ENCODE measurements at regions not wholly inside any gene's neighbourhood (a gene's known extent, or its start where the extent isn't known, plus 50 kb on each side); places are given as distances from the start of the nearest gene placed in this dataset.

- H3K27me3 Mint-ChIP-seq, result peaks cover 0 to 9% (median 0%) of the 10 kb centered on the region in 3 donors
- H3K27ac Mint-ChIP-seq, result peak overlapping the region in 2 of 6 donors; percentile 36 to 73
- no peak for ATAC-seq (ENCODE audit: low read depth in 2 of 2)
- no peaks in the 10 kb centered on the region for H3K4me1 Mint-ChIP-seq
- DNase-seq, result no peak
- H3K36me3 Mint-ChIP-seq, result no peaks in the 10 kb centered on the region
- H3K4me3 Mint-ChIP-seq, result no peak overlapping the region
- peaks cover 0 to 2% (median 0%) of the 10 kb centered on the region in 7 donors for H3K9me3 Mint-ChIP-seq
These were observed 104.5 kb upstream of the ADGRF1 start for GRCh38 chr6:47146431-47147174.

- Mint-ChIP-seq H3K4me1 (no peaks in the 10 kb centered on the region), H3K27ac (no peak overlapping the region), H3K27me3 (peaks cover 0 to 9% (median 0%) of the 10 kb centered on the region in 3 donors), H3K4me3 (no peak overlapping the region), H3K9me3 (peaks cover 0 to 2% (median 0%) of the 10 kb centered on the region in 7 donors), H3K36me3 (no peaks in the 10 kb centered on the region)
- DNase-seq, result no peak
- no peak for ATAC-seq (ENCODE audit: low read depth in 2 of 2)
These were observed 103.1 kb upstream of the ADGRF1 start for GRCh38 chr6:47145212-47145611.

- DNase-seq (no peak), ATAC-seq (ENCODE audit: low read depth in 2 of 2) (no peak)
- peaks cover 0 to 3% (median 0%) of the 10 kb centered on the region in 3 donors for H3K27me3 Mint-ChIP-seq
- peaks cover 0 to 2% (median 0%) of the 10 kb centered on the region in 7 donors for H3K9me3 Mint-ChIP-seq
- no peaks in the 10 kb centered on the region for H3K4me1 Mint-ChIP-seq
- H3K36me3 Mint-ChIP-seq, result no peaks in the 10 kb centered on the region
- peak overlapping the region in 1 of 6 donors; percentile 91 for H3K27ac Mint-ChIP-seq
- no peak overlapping the region for H3K4me3 Mint-ChIP-seq
These were observed 102.2 kb upstream of the ADGRF1 start for GRCh38 chr6:47144306-47144705.

- Mint-ChIP-seq H3K4me3 (no peak overlapping the region), H3K4me1 (no peaks in the 10 kb centered on the region)
- no peak for DNase-seq
These were observed 99.8 kb upstream of the ADGRF1 start for GRCh38 chr6:47141963-47142362.

GRCh38 chr6:47141171-47141570 lies 99.0 kb upstream of the ADGRF1 start:
- ATAC-seq (ENCODE audit: low read depth in 2 of 2), result no peak
- H3K9me3 Mint-ChIP-seq, result peaks cover 0 to 2% (median 0%) of the 10 kb centered on the region in 7 donors
- no peak overlapping the region for H3K27ac Mint-ChIP-seq
- no peak for DNase-seq
- no peaks in the 10 kb centered on the region for H3K36me3 Mint-ChIP-seq
- no peaks in the 10 kb centered on the region for H3K4me1 Mint-ChIP-seq
- H3K4me3 Mint-ChIP-seq, result no peak overlapping the region
- H3K27me3 Mint-ChIP-seq, result no peaks in the 10 kb centered on the region

More at GRCh38 chr6:47141963-47142362, 99.8 kb upstream of the ADGRF1 start:
- Mint-ChIP-seq H3K27ac (no peak overlapping the region), H3K9me3 (peaks cover 0 to 2% (median 0%) of the 10 kb centered on the region in 7 donors), H3K36me3 (no peaks in the 10 kb centered on the region), H3K27me3 (no peaks in the 10 kb centered on the region)
- no peak for ATAC-seq (ENCODE audit: low read depth in 2 of 2)

GRCh38 chr6:47138046-47138445 lies 95.9 kb upstream of the ADGRF1 start:
- Mint-ChIP-seq H3K27ac (no peak overlapping the region), H3K4me3 (no peak overlapping the region), H3K27me3 (no peaks in the 10 kb centered on the region), H3K9me3 (peaks cover 0 to 2% (median 0%) of the 10 kb centered on the region in 7 donors), H3K4me1 (peaks cover 0 to 6% (median 0%) of the 10 kb centered on the region in 3 donors), H3K36me3 (no peaks in the 10 kb centered on the region)
- no peak for DNase-seq
- ATAC-seq (ENCODE audit: low read depth in 2 of 2), result no peak

GRCh38 chr6:47137073-47137472 lies 94.9 kb upstream of the ADGRF1 start:
- no peak for ATAC-seq (ENCODE audit: low read depth in 2 of 2)

GRCh38 chr6:47135772-47136171 lies 93.6 kb upstream of the ADGRF1 start:
- no peak for DNase-seq
- no peak overlapping the region for H3K4me3 Mint-ChIP-seq
- no peaks in the 10 kb centered on the region for H3K27me3 Mint-ChIP-seq
- H3K27ac Mint-ChIP-seq, result no peak overlapping the region
- no peaks in the 10 kb centered on the region for H3K36me3 Mint-ChIP-seq
- H3K9me3 Mint-ChIP-seq, result no peaks in the 10 kb centered on the region
- peaks cover 0 to 6% (median 0%) of the 10 kb centered on the region in 3 donors for H3K4me1 Mint-ChIP-seq
- no peak for ATAC-seq (ENCODE audit: low read depth in 2 of 2)

More at GRCh38 chr6:47137073-47137472, 94.9 kb upstream of the ADGRF1 start:
- Mint-ChIP-seq H3K36me3 (no peaks in the 10 kb centered on the region), H3K27ac (no peak overlapping the region), H3K9me3 (no peaks in the 10 kb centered on the region), H3K27me3 (no peaks in the 10 kb centered on the region), H3K4me1 (peaks cover 0 to 6% (median 0%) of the 10 kb centered on the region in 3 donors), H3K4me3 (no peak overlapping the region)
- no peak for DNase-seq

GRCh38 chr6:47134476-47135189 lies 92.5 kb upstream of the ADGRF1 start:
- Mint-ChIP-seq H3K4me1 (peaks cover 0 to 6% (median 0%) of the 10 kb centered on the region in 3 donors), H3K9me3 (no peaks in the 10 kb centered on the region), H3K27ac (peak overlapping the region in 1 of 6 donors; percentile 22), H3K4me3 (peak overlapping the region in 1 of 8 donors; percentile 12), H3K36me3 (no peaks in the 10 kb centered on the region), H3K27me3 (no peaks in the 10 kb centered on the region)
- DNase-seq (no peak), ATAC-seq (ENCODE audit: low read depth in 2 of 2) (no peak)

GRCh38 chr6:47133230-47134000 lies 91.3 kb upstream of the ADGRF1 start:
- no peaks in the 10 kb centered on the region for H3K36me3 Mint-ChIP-seq
- no peak for ATAC-seq (ENCODE audit: low read depth in 2 of 2)
- no peaks in the 10 kb centered on the region for H3K27me3 Mint-ChIP-seq

GRCh38 chr6:47132724-47133123 lies 90.6 kb upstream of the ADGRF1 start:
- Mint-ChIP-seq H3K4me1 (peaks cover 0 to 6% (median 0%) of the 10 kb centered on the region in 3 donors), H3K27ac (no peak overlapping the region), H3K36me3 (no peaks in the 10 kb centered on the region), H3K27me3 (no peaks in the 10 kb centered on the region), H3K9me3 (no peaks in the 10 kb centered on the region), H3K4me3 (no peak overlapping the region)
- no peak for ATAC-seq (ENCODE audit: low read depth in 2 of 2)
- no peak for DNase-seq

More at GRCh38 chr6:47133230-47134000, 91.3 kb upstream of the ADGRF1 start:
- Mint-ChIP-seq H3K4me1 (peaks cover 0 to 6% (median 0%) of the 10 kb centered on the region in 3 donors), H3K4me3 (no peak overlapping the region), H3K27ac (no peak overlapping the region), H3K9me3 (no peaks in the 10 kb centered on the region)
- no peak for DNase-seq

- Mint-ChIP-seq H3K27ac (no peak overlapping the region), H3K4me3 (peak overlapping the region in 1 of 8 donors; percentile 27)
- ATAC-seq (ENCODE audit: low read depth in 2 of 2), result no peak
These were observed 89.6 kb upstream of the ADGRF1 start for GRCh38 chr6:47131773-47132172.

GRCh38 chr6:47130086-47130485 lies 88.0 kb upstream of the ADGRF1 start:
- Mint-ChIP-seq H3K36me3 (no peaks in the 10 kb centered on the region), H3K9me3 (no peaks in the 10 kb centered on the region), H3K27ac (peak overlapping the region in 2 of 6 donors; percentile 22 to 37), H3K4me3 (no peak overlapping the region), H3K27me3 (no peaks in the 10 kb centered on the region), H3K4me1 (peaks cover 0 to 6% (median 0%) of the 10 kb centered on the region in 3 donors)
- ATAC-seq (ENCODE audit: low read depth in 2 of 2) (no peak), DNase-seq (no peak)

More at GRCh38 chr6:47131773-47132172, 89.6 kb upstream of the ADGRF1 start:
- Mint-ChIP-seq H3K4me1 (peaks cover 0 to 6% (median 0%) of the 10 kb centered on the region in 3 donors), H3K27me3 (no peaks in the 10 kb centered on the region), H3K9me3 (no peaks in the 10 kb centered on the region), H3K36me3 (no peaks in the 10 kb centered on the region)
- DNase-seq, result no peak

All from naive B cell (primary cell).